ENCODE measurements at regions not wholly inside any gene's neighbourhood (a gene's known extent, or its start where the extent isn't known, plus 50 kb on each side); places are given as distances from the start of the nearest gene placed in this dataset.

GRCh38 chr4:58209551-58209950 lies 1099.4 kb upstream of the IGFBP7 start:
- Histone ChIP-seq H2AK5ac (ENCODE audit: insufficient read length, low read length) (no peak overlapping the region), H3K18ac (ENCODE audit: insufficient read length, low read depth, low read length) (no peak overlapping the region), H3K14ac (ENCODE audit: insufficient read depth, low read length) (no peak overlapping the region), H4K20me1 (ENCODE audit: control insufficient read depth, insufficient read depth, insufficient read length) (no peaks in the 10 kb centered on the region), H2BK15ac (ENCODE audit: low read depth, low read length) (no peak overlapping the region), H3K56ac (ENCODE audit: insufficient read length, low read depth, low read length) (no peak overlapping the region), H3K23ac (ENCODE audit: insufficient read length, low read depth, low read length) (no peak overlapping the region), H3K9me3 (ENCODE audit: control insufficient read depth, low read depth, low read length) (no peaks in the 10 kb centered on the region), H4K5ac (ENCODE audit: insufficient read length, low read depth, low read length) (no peak overlapping the region), H2BK12ac (ENCODE audit: insufficient read length, low read depth, low read length) (no peak overlapping the region), H2BK120ac (ENCODE audit: low read depth, low read length, poor library complexity, severe bottlenecking) (no peak overlapping the region), H2AFZ (ENCODE audit: low read length) (no peak overlapping the region), H3K4ac (ENCODE audit: low read depth, low read length) (no peak overlapping the region), H3K4me2 (ENCODE audit: insufficient read depth, insufficient read length, low read length) (no peak overlapping the region), H2BK5ac (ENCODE audit: insufficient read length, low read length) (no peak overlapping the region), H2BK20ac (ENCODE audit: low read depth, low read length, poor library complexity, severe bottlenecking) (no peak overlapping the region), H3K79me1 (ENCODE audit: insufficient read depth, low read depth, low read length, poor library complexity, severe bottlenecking) (no peaks in the 10 kb centered on the region), H3K27ac (ENCODE audit: insufficient read length, low read depth, low read length) (no peak overlapping the region), H3K79me2 (ENCODE audit: insufficient read depth, low read length) (no peaks in the 10 kb centered on the region), H4K91ac (ENCODE audit: insufficient read length, low read depth, low read length) (no peak overlapping the region), H3K27me3 (ENCODE audit: insufficient read depth, low read length) (no peaks in the 10 kb centered on the region), H4K8ac (replicated peaks; ENCODE audit: insufficient read length, low read depth, low read length) (no peak overlapping the region), H3K9ac (ENCODE audit: extremely low read depth, insufficient read length, low read length) (no peak overlapping the region), H3T11ph (ENCODE audit: low read length) (no peak overlapping the region), H3K23me2 (ENCODE audit: insufficient read length, low read depth, low read length, poor library complexity, severe bottlenecking) (no peaks in the 10 kb centered on the region), H3K4me1 (ENCODE audit: insufficient read depth, low read length) (peaks cover 8% of the 10 kb centered on the region; the same call in 1 of the 2 replicates)
- H3K27me3 Mint-ChIP-seq (ENCODE audit: low read depth): no peaks in the 10 kb centered on the region
- peak overlapping the region in 1 of 3 experiments; percentile 32; a peak in 1 of 7 replicates for H3K27ac Mint-ChIP-seq
- H3K4me3 Mint-ChIP-seq: no peak overlapping the region
- no peaks in the 10 kb centered on the region for H3K9me3 Mint-ChIP-seq
- no peak for DNase-seq
- H3K4me1 Mint-ChIP-seq: peaks cover 25 to 27% of the 10 kb centered on the region in 2 experiments
- peaks cover 0 to 2% (median 0%) of the 10 kb centered on the region in 3 experiments; a peak in 2 of 7 replicates for H3K36me3 Mint-ChIP-seq (ENCODE audit: insufficient read depth in 1 of 3, low read depth in 3 of 3)
- TF ChIP-seq CTCF (conservative IDR thresholded peaks at IDR 0.05): no peak
- WGBS (ENCODE audit: extremely low coverage, insufficient read length, low lambda C conversion rate): no CpG with 5 or more reads among the region's 2 CpGs
